Peyer's patch (tissue), 4 donors: ENCODE measurements at regions not wholly inside any gene's neighbourhood (a gene's known extent, or its start where the extent isn't known, plus 50 kb on each side); places are given as distances from the start of the nearest gene placed in this dataset.

Experiments
- DNase-seq, 3 donors: peaks; one replicate each; pipeline ENCODE4 v3.0.0-alpha.2; 2017 to 2019
- H3K27ac ChIP-seq, 4 donors: fragments of 200-600 bp; sonication (generic); one replicate each; pipeline ENCODE4 v1.5.1; 2016 to 2019
- H3K27me3 ChIP-seq, 2 donors: fragments of 200-600 bp; sonication (generic); one replicate each; pipeline ENCODE4 v1.5.1; 2019
- H3K36me3 ChIP-seq, 3 donors: fragments of 200-600 bp; sonication (generic); one replicate each; pipeline ENCODE4 v1.5.1; 2016 to 2019
- H3K4me1 ChIP-seq, 4 donors: fragments of 200-600 bp; sonication (generic); one replicate each; pipeline ENCODE4 v1.5.1; 2016 to 2019
- H3K4me3 ChIP-seq, 4 donors: fragments of 200-600 bp; sonication (generic); 1 replicate in 3 of 4; 2 replicates in 1 of 4; pipeline ENCODE4 v1.5.1; 2016 to 2019; ENCODE audit warnings: mild to moderate bottlenecking in 1 of 4
- H3K9me3 ChIP-seq, 4 donors: fragments of 200-600 bp; sonication (generic); one replicate each; pipeline ENCODE4 v1.5.1; 2016 to 2019; ENCODE audit warnings: mild to moderate bottlenecking in 1 of 4
- CTCF ChIP-seq, 6 experiments: fragments of 450-650 bp in 4 of 6; fragments of 200-600 bp in 2 of 6; sonication (generic) in 1 of 6; IDR thresholded peaks; one replicate each; pipeline ENCODE4 v1.5.1; 2017 to 2019; ENCODE audit warnings: antibody characterized with exemption in 6 of 6, mild to moderate bottlenecking in 3 of 6, moderate library complexity in 1 of 6
- POLR2A ChIP-seq, 2 donors: fragments of 450-650 bp; IDR thresholded peaks; one replicate each; pipeline ENCODE4 v1.5.1; 2017; ENCODE audit warnings: antibody characterized with exemption in 2 of 2, mild to moderate bottlenecking in 2 of 2, moderate library complexity in 2 of 2

- no peak for DNase-seq
- Histone ChIP-seq H3K4me3 (no peak overlapping the region), H3K36me3 (no peaks in the 10 kb centered on the region), H3K4me1 (no peaks in the 10 kb centered on the region), H3K27ac (no peak overlapping the region), H3K9me3 (no peaks in the 10 kb centered on the region), H3K27me3 (no peaks in the 10 kb centered on the region)
- TF ChIP-seq POLR2A (IDR thresholded peaks at IDR 0.05), result no peak
- no peak for TF ChIP-seq CTCF (IDR thresholded peaks at IDR 0.05)
Measured at GRCh38 chr3:182294256-182294655, 499.0 kb upstream of the ATP11B start.

GRCh38 chr3:182294696-182295095 is 498.6 kb upstream of the ATP11B start:
- H3K4me1 ChIP-seq, result no peaks in the 10 kb centered on the region
- H3K9me3 ChIP-seq, result no peaks in the 10 kb centered on the region

GRCh38 chr3:182300266-182300665 is 493.0 kb upstream of the ATP11B start:
- no peaks in the 10 kb centered on the region for H3K27me3 ChIP-seq
- H3K36me3 ChIP-seq, result no peaks in the 10 kb centered on the region
- H3K4me3 ChIP-seq, result no peak overlapping the region
- no peaks in the 10 kb centered on the region for H3K9me3 ChIP-seq
- no peak for DNase-seq
- H3K27ac ChIP-seq, result no peak overlapping the region
- TF ChIP-seq CTCF (IDR thresholded peaks at IDR 0.05) (no peak), POLR2A (IDR thresholded peaks at IDR 0.05) (no peak)
- H3K4me1 ChIP-seq, result no peaks in the 10 kb centered on the region

More at GRCh38 chr3:182294696-182295095, 498.6 kb upstream of the ATP11B start:
- Histone ChIP-seq H3K27me3 (no peaks in the 10 kb centered on the region), H3K4me3 (no peak overlapping the region), H3K27ac (no peak overlapping the region), H3K36me3 (no peaks in the 10 kb centered on the region)
- no peak for DNase-seq
- TF ChIP-seq CTCF (IDR thresholded peaks at IDR 0.05) (no peak), POLR2A (IDR thresholded peaks at IDR 0.05) (no peak)

GRCh38 chr3:182303169-182303568 is 490.1 kb upstream of the ATP11B start:
- TF ChIP-seq CTCF (IDR thresholded peaks at IDR 0.05) (no peak), POLR2A (IDR thresholded peaks at IDR 0.05) (no peak)
- no peaks in the 10 kb centered on the region for H3K27me3 ChIP-seq
- H3K27ac ChIP-seq, result no peak overlapping the region
- H3K36me3 ChIP-seq, result no peaks in the 10 kb centered on the region
- DNase-seq, result no peak
- H3K4me1 ChIP-seq, result no peaks in the 10 kb centered on the region
- H3K4me3 ChIP-seq, result no peak overlapping the region
- no peaks in the 10 kb centered on the region for H3K9me3 ChIP-seq

- Histone ChIP-seq H3K4me1 (no peaks in the 10 kb centered on the region), H3K27ac (no peak overlapping the region), H3K4me3 (no peak overlapping the region), H3K27me3 (no peaks in the 10 kb centered on the region), H3K36me3 (no peaks in the 10 kb centered on the region), H3K9me3 (no peaks in the 10 kb centered on the region)
- TF ChIP-seq CTCF (IDR thresholded peaks at IDR 0.05) (no peak), POLR2A (IDR thresholded peaks at IDR 0.05) (no peak)
- DNase-seq, result no peak
Measured at GRCh38 chr3:182305881-182306665, 487.2 kb upstream of the ATP11B start.
